CD14-positive monocyte (primary cell): ENCODE measurements at regions not wholly inside any gene's neighbourhood (a gene's known extent, or its start where the extent isn't known, plus 50 kb on each side); places are given as distances from the start of the nearest gene placed in this dataset.

Experiments used
- DNase-seq, 3 donors: peaks; one replicate each; pipeline ENCODE4 v3.0.0-alpha.2; 2011 to 2022
- H2AFZ ChIP-seq: 2 replicates; pipeline ENCODE4 v1.6.0; 2012; ENCODE audit warnings: mild to moderate bottlenecking, low read depth, low read length, inconsistent platforms; ENCODE audit not compliant: insufficient read depth, poor library complexity, severe bottlenecking
- H3K27ac ChIP-seq, 2 donors: 1 replicate in 1 of 2; 2 replicates in 1 of 2; pipeline ENCODE4 v1.5.1; 2012 to 2013; ENCODE audit warnings: low read length in 2 of 2, control low read depth in 1 of 2, inconsistent platforms in 1 of 2, low read depth in 1 of 2, mild to moderate bottlenecking in 1 of 2
- H3K27me3 ChIP-seq, 2 donors: one replicate each; pipeline versions ENCODE4 v1.6.0 to v1.6.1; 2011 to 2013; ENCODE audit warnings: low read length in 2 of 2; ENCODE audit not compliant: control insufficient read depth in 2 of 2, insufficient read depth in 2 of 2
- H3K36me3 ChIP-seq, 2 donors: replicated peaks in 1 of 2; 1 replicate in 1 of 2; 2 replicates in 1 of 2; pipeline versions ENCODE4 v1.5.1 to v1.6.1; 2012 to 2013; ENCODE audit warnings: low read length in 2 of 2, control low read depth in 1 of 2, inconsistent platforms in 1 of 2, mild to moderate bottlenecking in 1 of 2; ENCODE audit not compliant: insufficient read depth in 2 of 2, control insufficient read depth in 1 of 2
- H3K4me1 ChIP-seq, 2 donors: 1 replicate in 1 of 2; 2 replicates in 1 of 2; pipeline versions ENCODE4 v1.5.1 to v1.6.1; 2012 to 2013; ENCODE audit warnings: low read length in 2 of 2, control low read depth in 1 of 2, inconsistent platforms in 1 of 2, mild to moderate bottlenecking in 1 of 2, moderate library complexity in 1 of 2; ENCODE audit not compliant: insufficient read depth in 2 of 2, control insufficient read depth in 1 of 2
- H3K4me2 ChIP-seq: replicated peaks from 2 replicates; pipeline ENCODE3; 2012; ENCODE audit warnings: low read length, moderate library complexity, mild to moderate bottlenecking; ENCODE audit not compliant: poor library complexity, severe bottlenecking; ENCODE audit errors: extremely low read depth
- H3K4me3 ChIP-seq, 3 experiments: fragments of 200-600 bp in 1 of 3; sonication (generic) in 1 of 3; replicated peaks in 1 of 3; 1 replicate in 2 of 3; 2 replicates in 1 of 3; pipeline ENCODE4 v1.5.1; 2011 to 2013; ENCODE audit warnings: low read length in 3 of 3, mild to moderate bottlenecking in 3 of 3, control low read depth in 2 of 3, low read depth in 2 of 3, inconsistent platforms in 1 of 3, moderate library complexity in 1 of 3
- H3K79me2 ChIP-seq: 2 replicates; pipeline ENCODE4 v1.6.0; 2012; ENCODE audit warnings: mild to moderate bottlenecking, control low read depth, inconsistent platforms, low read length, moderate library complexity; ENCODE audit not compliant: insufficient read depth
- H3K9ac ChIP-seq: 2 replicates; pipeline ENCODE4 v1.6.0; 2017; ENCODE audit warnings: low read length, mild to moderate bottlenecking; ENCODE audit not compliant: insufficient read depth, poor library complexity, severe bottlenecking
- H3K9me3 ChIP-seq, 2 donors: replicated peaks in 1 of 2; 1 replicate in 1 of 2; 2 replicates in 1 of 2; pipeline versions ENCODE4 v1.5.1 to v1.6.1; 2012 to 2013; ENCODE audit warnings: low read length in 2 of 2, control low read depth in 1 of 2; ENCODE audit not compliant: control insufficient read depth in 1 of 2, insufficient read depth in 1 of 2
- H4K20me1 ChIP-seq: 2 replicates; pipeline ENCODE4 v1.6.0; 2012; ENCODE audit warnings: mild to moderate bottlenecking, low read length, control low read depth, moderate library complexity; ENCODE audit not compliant: insufficient read depth
- H3K27ac Mint-ChIP-seq, 7 donors: one replicate each; pipeline ENCODE4 v1.8.0; 2020; ENCODE audit warnings: mild to moderate bottlenecking in 7 of 7, mixed read lengths in 7 of 7, moderate library complexity in 6 of 7, inconsistent platforms in 2 of 7
- H3K27me3 Mint-ChIP-seq, 3 donors: one replicate each; pipeline ENCODE4 v1.8.0; 2021 to 2022; ENCODE audit warnings: low read depth in 3 of 3, mild to moderate bottlenecking in 3 of 3, mixed read lengths in 3 of 3, moderate library complexity in 3 of 3, inconsistent platforms in 1 of 3
- H3K36me3 Mint-ChIP-seq, 2 donors: one replicate each; pipeline ENCODE4 v1.8.0; 2020; ENCODE audit warnings: mixed read lengths in 2 of 2, inconsistent platforms in 1 of 2, mild to moderate bottlenecking in 1 of 2
- H3K4me1 Mint-ChIP-seq: one replicate; pipeline ENCODE4 v1.8.0; 2020; ENCODE audit warnings: mild to moderate bottlenecking, mixed read lengths
- H3K4me3 Mint-ChIP-seq, 2 donors: one replicate each; pipeline ENCODE4 v1.8.0; 2020; ENCODE audit warnings: mild to moderate bottlenecking in 2 of 2, mixed read lengths in 2 of 2, moderate library complexity in 1 of 2
- H3K9me3 Mint-ChIP-seq, 7 donors: one replicate each; pipeline ENCODE4 v1.8.0; 2020 to 2022; ENCODE audit warnings: mixed read lengths in 7 of 7, mild to moderate bottlenecking in 6 of 7, moderate library complexity in 6 of 7, inconsistent platforms in 2 of 7
- CTCF ChIP-seq: fragments of 200-600 bp; IDR thresholded peaks from one replicate; pipeline ENCODE4 v1.8.0; 2022; ENCODE audit warnings: antibody characterized with exemption, mild to moderate bottlenecking
- WGBS: methylation state at CpG from one replicate; pipeline ENCODE4 v1.1.5; 2013; ENCODE audit warnings: missing lambda C conversion rate; ENCODE audit not compliant: insufficient coverage; 5-methylcytosine and 5-hydroxymethylcytosine counted together
- intact Hi-C, 2 donors: fragments of 100-400 bp; cut with micrococcal nuclease; formaldehyde crosslinking; loops; one replicate each; pipeline versions ENCODE4 v1.15.0 to v1.15.1; 2023

GRCh38 chr20:50398821-50399554 is 111.2 kb upstream of the PTPN1 start:
- no peaks in the 10 kb centered on the region for H3K79me2 ChIP-seq
- H3K27ac ChIP-seq, result no peak overlapping the region
- no peak overlapping the region for H2AFZ ChIP-seq
- H3K27me3 ChIP-seq, result no peaks in the 10 kb centered on the region
- no peaks in the 10 kb centered on the region for H4K20me1 ChIP-seq
- WGBS, result 90% methylated on average over 16 of the region's 20 CpGs
- no peak for DNase-seq
- peaks cover 0 to 2% (median 0%) of the 10 kb centered on the region in 7 donors for H3K9me3 Mint-ChIP-seq
- H3K36me3 ChIP-seq, result no peaks in the 10 kb centered on the region
- H3K9me3 ChIP-seq, result no peaks in the 10 kb centered on the region
- no peak overlapping the region for H3K4me3 Mint-ChIP-seq
- peaks cover 0 to 4% of the 10 kb centered on the region in 2 donors for H3K36me3 Mint-ChIP-seq
- no peak overlapping the region for H3K4me2 ChIP-seq
- H3K4me1 Mint-ChIP-seq, result peaks cover 44% of the 10 kb centered on the region
- no peak overlapping the region for H3K4me3 ChIP-seq
- no peak overlapping the region for H3K9ac ChIP-seq
- H3K4me1 ChIP-seq, result peaks cover 36 to 45% of the 10 kb centered on the region in 2 donors
- intact Hi-C loops, result no loop called here
- no peak for TF ChIP-seq CTCF
- peaks cover 0 to 5% (median 2%) of the 10 kb centered on the region in 3 donors for H3K27me3 Mint-ChIP-seq
- H3K27ac Mint-ChIP-seq, result no peak overlapping the region

- Mint-ChIP-seq H3K4me1 (peaks cover 39% of the 10 kb centered on the region), H3K9me3 (peaks cover 0 to 2% (median 0%) of the 10 kb centered on the region in 7 donors), H3K27me3 (peaks cover 0 to 5% (median 4%) of the 10 kb centered on the region in 3 donors), H3K27ac (peak overlapping the region in 2 of 7 donors; percentile 81 to 88), H3K36me3 (peaks cover 0 to 4% of the 10 kb centered on the region in 2 donors), H3K4me3 (no peak overlapping the region)
- WGBS, result 100% methylated on average over 9 of the region's 9 CpGs
- intact Hi-C loops, result no loop called here
- no peak for DNase-seq
- no peaks in the 10 kb centered on the region for H3K27me3 ChIP-seq
- H4K20me1 ChIP-seq, result no peaks in the 10 kb centered on the region
- no peak overlapping the region for H2AFZ ChIP-seq
- no peaks in the 10 kb centered on the region for H3K36me3 ChIP-seq
- TF ChIP-seq CTCF, result no peak
- no peaks in the 10 kb centered on the region for H3K9me3 ChIP-seq
- no peak overlapping the region for H3K27ac ChIP-seq
- H3K4me1 ChIP-seq, result peaks cover 31 to 40% of the 10 kb centered on the region in 2 donors
- H3K9ac ChIP-seq, result no peak overlapping the region
- H3K4me2 ChIP-seq, result peak overlapping the region; percentile 34
- no peaks in the 10 kb centered on the region for H3K79me2 ChIP-seq
- H3K4me3 ChIP-seq, result peak overlapping the region in 1 of 3 experiments; percentile 36
Observed at GRCh38 chr20:50399555-50399916, 110.6 kb upstream of the PTPN1 start.
